Stimulated activated CD8-positive, alpha-beta memory T cell treated with anti-CD3 and anti-CD28 coated beads, Interleukin-4, amount 100 ng/mL, for 1 hour (primary cell): ENCODE measurements at regions not wholly inside any gene's neighbourhood (a gene's known extent, or its start where the extent isn't known, plus 50 kb on each side); places are given as distances from the start of the nearest gene placed in this dataset.
"Not testable (repeated sequence)": the region's sequence is repeated elsewhere in the genome, so short reads cannot be mapped to it uniquely, and the experiment has no call there.

ENCODE experiments used
- DNase-seq, 2 donors: peaks; one replicate each; pipeline ENCODE4 v3.0.0-alpha.2; 2020; ENCODE audit warnings: low read depth in 2 of 2, low spot score in 1 of 2

GRCh38 chr2:61774351-61774750, 79.5 kb downstream of the FAM161A start:
- DNase-seq: no peak

DNA sequence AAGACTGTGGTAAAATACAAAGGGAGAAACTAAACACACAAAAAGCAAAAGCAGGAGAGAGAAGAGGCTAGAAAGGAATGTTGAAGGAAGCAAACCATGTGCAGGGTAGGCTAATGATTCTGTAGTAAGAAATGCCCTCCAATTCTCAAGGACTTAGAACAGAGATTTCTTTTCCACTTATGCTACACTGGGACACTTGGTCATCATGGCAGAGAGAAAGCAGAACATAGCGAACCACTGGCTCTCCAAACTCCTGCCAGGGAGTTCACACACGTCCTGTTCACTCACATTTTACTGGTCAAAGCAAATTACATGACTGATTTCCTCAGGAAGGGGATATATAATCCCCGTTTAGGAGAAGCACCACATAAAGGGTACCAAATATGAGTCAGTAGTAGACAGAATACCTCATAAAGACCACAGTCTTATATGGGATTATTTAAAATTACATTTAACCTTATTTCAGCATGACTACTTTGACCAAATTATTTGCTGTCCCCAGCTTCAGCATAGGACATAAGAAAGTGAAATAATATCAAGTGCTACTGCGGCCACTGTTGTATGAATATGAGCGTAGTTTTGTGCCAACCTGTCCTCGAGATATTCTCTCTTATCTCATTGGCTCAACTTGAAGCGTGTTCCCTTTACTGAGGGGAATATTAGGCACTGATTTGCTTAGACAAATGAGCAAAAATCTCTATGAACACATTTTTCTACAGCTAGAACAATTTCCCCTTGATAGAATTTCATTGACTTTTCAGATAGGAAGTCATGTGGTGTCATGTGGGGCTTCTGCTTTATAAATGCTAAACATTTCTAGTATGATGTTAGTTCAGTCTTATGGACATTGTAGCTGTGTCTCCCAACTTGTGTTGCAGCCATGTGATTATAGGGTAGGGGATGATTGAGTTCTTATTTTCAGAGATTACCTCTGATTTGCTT, 81.7 kb downstream of the FAM161A start:
- DNase-seq: no peak

- DNase-seq: no peak
Observed at GRCh38 chr2:61770746-61771145, 83.1 kb downstream of the FAM161A start.

DNA sequence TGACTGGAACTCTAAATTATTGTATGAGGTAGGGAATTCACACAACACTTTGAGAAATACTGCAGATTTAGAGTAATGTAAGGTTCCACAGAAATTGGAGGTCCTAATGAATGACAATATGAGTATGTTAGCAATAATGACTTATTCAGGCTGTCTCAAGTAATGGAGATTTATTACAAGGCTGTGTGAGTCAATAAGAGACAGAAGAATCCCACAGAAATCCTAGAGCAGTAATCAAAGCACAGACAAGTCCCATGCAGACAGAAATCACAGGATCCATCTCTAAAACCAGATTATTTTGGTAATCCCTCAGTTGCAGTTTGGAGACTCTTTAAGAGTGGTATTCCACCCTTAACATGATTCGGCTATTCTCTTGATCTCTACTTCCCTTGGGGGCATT, 83.6 kb downstream of the FAM161A start:
- DNase-seq: no peak

DNA sequence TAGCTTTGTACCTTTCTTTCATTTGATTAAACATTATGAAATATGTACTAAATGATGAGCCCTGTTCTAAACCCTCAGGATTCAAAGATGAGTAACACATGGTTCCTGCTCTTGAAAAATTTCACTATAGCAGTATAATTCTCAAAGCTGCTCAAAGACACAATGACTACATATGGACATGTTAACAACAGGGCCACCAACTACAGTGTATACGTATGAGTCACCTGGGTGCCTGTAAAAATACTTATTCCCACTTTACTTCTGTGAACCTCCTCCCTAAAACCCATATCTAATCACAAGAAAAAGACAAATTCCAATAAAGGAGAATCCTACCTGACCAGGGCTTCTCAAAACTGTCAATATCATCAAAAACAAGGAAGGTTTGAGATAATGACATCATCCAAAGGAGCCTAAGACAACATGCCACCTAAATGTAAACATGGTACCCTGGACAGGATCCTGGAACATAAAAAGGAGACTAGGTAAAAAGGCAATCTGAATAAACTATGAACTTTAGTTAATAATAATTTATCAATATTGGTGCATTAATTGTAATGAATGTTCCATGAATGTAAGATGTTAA, 84.7 kb downstream of the FAM161A start:
- DNase-seq: no peak

GRCh38 chr2:61764035-61764800, 89.6 kb downstream of the FAM161A start:
- peak; percentile 79 to 92 for DNase-seq

GRCh38 chr2:61763605-61764034, 90.2 kb downstream of the FAM161A start:
- DNase-seq: no peak

DNA sequence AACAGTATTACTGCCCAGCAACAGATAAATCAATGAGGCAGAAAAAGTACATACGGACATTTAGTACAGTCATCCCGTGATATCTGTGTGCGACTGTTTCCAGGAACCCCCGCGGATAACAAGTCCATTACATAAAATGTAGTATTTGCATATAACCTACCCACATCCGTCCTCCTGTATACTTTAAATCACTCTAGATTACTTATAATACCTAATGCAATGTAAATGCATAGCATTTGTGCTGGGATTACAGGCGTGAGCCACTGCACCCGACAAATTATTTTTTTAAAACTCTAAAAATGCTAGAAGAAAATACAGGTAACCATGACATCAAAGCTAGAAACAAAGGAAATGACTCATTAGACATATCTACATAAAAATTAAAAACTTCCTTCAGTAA, 91.6 kb downstream of the FAM161A start:
- no peak for DNase-seq

DNA sequence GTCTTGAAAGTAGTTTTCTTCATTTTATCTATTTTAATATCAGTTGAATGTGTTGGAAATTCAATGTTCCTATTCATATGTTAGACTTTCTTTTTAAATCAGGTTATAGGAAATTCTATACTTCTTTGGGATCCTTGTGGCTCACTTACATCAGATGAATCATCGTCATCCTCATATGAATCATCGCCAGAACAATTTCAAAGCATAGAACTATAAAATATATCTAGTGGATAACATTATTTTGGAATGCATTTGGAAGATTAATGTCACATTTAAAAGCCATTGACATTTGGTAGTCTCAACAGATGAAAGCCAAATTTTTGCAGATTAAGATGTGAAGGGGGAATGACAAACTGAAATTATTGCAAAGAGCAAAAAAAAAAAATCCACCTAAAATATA, 94.1 kb downstream of the FAM161A start:
- no peak for DNase-seq

DNA sequence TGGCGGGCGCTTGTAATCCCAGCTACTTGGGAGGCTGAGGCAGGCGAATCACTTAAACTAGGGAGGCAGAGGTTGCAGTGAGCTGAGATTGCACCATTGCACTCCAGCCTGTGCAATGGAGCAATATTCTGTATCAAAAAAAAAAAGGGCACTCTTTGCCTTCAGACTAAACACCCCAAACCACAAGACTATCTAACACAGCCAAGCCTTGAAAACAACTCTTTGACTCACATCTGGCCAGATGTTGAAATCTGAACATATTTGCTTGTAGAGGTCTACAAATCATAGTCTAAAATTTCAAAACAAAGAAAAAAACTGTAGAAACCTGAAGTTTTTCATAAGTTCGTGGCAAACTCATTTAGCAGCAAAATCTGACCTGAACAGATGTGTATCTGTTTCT, 94.9 kb downstream of the FAM161A start:
- no peak for DNase-seq

- DNase-seq: no peak
Observed at GRCh38 chr2:61758159-61758558, 95.7 kb downstream of the FAM161A start.

DNA sequence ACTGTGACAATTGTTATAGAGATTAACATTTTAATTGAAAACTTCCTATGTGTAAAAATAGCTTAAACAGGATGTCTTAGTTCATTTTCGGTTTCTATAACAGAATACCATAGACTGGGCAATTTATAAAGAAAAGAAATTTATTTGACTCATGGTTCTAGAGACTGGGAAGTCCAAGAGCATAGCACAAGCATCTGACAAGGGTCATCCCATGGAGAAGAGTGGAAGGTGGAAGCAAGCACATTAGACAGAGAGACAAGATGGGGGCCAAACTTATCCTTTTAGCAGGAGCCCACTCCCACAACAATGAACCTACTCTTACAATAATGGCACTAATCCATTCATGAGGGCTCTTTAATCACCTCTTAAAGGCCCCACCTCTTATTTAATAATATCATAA, 100.3 kb downstream of the FAM161A start:
- no peak for DNase-seq

DNA sequence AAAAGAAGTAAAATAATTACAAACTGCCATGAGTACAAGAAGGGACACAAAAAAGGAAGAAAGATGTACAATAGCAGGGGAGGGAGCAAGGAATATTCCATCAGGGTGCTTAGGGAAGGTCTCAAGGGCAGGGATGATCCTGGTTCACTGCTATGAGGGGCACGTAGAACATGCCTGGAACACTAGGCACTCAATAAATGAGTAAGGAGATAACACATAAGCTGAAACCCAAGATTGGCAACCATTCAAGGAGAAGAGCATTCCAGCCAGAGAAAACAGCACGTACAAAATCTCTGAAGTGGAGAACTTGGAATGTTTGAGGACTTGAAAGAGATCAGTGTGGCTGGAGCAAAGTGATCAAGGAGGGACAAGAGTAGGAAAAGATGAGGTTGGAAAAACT, 103.2 kb downstream of the FAM161A start:
- DNase-seq: no peak

- DNase-seq: no peak
Observed at GRCh38 chr2:61742955-61743354, 110.9 kb downstream of the FAM161A start.

GRCh38 chr2:61737841-61738240, 116.0 kb downstream of the FAM161A start:
- DNase-seq: no peak

- DNase-seq: no peak
Observed at GRCh38 chr2:61736953-61737352, 116.9 kb downstream of the FAM161A start.

DNA sequence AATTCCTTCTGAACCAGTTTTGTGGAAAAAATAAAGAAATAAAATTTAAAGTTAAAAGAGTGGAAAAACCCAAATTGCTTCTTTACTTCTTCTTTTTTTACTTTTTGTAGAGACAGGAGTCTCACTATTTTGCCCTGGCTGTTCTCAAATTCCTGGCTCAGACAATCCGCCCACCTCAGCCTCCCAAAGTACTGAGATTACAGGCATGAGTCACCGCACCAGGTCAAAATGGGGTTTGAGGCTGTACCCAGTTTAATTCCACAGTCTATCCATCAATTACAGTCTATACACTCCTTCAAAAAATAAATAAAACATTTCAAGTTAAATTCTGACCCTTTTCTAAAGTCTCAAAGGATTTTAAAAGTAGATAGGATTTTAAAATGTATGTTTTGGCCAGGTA, 120.3 kb downstream of the FAM161A start:
- DNase-seq: no peak

DNA sequence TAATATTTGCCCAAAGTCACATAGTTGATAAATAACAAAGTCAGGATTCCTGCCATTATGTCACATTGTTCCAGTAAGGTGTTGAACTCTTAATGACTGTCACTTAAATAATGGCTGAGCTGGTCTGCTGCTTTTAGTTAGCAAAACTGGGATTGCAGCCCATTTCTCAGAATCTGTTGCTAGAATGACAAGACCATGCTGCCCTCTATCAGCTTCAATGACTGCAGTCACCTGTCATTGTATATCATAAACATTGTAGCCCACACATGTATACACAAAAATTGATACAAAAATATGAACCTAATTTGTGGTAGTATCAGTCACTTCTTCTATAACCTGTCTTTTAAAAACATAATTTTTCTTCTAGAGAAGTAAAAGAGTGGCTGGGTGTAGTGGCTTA, 121.1 kb downstream of the FAM161A start:
- no peak for DNase-seq

- no peak for DNase-seq
Observed at GRCh38 chr2:61727746-61728145, 126.1 kb downstream of the FAM161A start.

DNA sequence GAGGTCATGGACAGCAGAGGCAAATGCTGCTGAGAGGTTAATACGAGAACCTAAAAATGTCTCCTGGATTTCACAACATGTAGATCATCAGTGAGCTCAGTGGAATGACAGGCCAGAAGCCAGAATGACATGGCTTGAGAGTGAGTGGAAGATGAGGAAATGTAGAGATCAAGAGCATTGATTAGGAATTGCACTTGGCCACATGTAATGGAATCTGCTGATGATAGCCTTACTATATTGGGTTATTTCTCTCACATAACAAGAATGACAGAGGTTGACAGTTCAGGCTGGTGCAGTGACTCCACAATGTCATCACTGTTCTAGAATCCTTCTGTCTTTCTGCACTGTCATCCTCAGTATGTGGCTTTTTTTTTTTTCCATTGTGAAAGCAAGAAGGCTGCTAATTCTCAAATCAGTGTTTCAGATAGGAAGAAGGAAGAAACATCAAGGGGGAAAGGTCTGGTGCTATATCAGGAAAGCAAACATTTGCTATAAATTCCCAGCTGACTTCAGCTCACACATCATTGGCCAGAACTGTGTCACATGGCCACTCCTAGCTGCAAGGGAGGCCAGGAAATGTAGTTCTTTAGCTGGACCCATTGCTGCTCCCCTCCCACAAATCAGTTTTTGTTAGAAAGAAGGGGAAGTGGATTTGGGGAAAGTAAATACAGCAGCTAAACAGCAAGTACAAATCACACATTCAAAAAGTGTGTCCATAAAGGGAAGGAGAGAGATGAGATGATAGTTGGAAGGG, 127.2 kb downstream of the FAM161A start:
- DNase-seq: no peak

- DNase-seq: not testable (repeated sequence)
Observed at GRCh38 chr2:61723364-61723763, 130.5 kb downstream of the FAM161A start.
